GM20431 (cell line): ENCODE measurements at regions not wholly inside any gene's neighbourhood (a gene's known extent, or its start where the extent isn't known, plus 50 kb on each side); places are given as distances from the start of the nearest gene placed in this dataset.

Experiments used
- in situ Hi-C: fragments of 300-500 bp; cut with MseI, MboI; formaldehyde crosslinking; loops from one replicate; pipeline ENCODE4 v1.15.0; 2020; ENCODE audit warnings: low sequenced_read_pairs; ENCODE audit not compliant: unreplicated experiment

GRCh38 chr16:80489173-80489572 lies 51.6 kb upstream of the DYNLRB2 start:
- in situ Hi-C loops = no loop called here

GRCh38 chr16:80488167-80488566 lies 52.6 kb upstream of the DYNLRB2 start:
- in situ Hi-C loops = no loop called here

- in situ Hi-C loops = no loop called here
Measured at GRCh38 chr16:80480664-80481063, 60.1 kb upstream of the DYNLRB2 start.

- in situ Hi-C loops = no loop called here
Measured at GRCh38 chr16:80477838-80478237, 63.0 kb upstream of the DYNLRB2 start.

- in situ Hi-C loops = no loop called here
Measured at GRCh38 chr16:80468029-80468428, 72.8 kb upstream of the DYNLRB2 start.

GRCh38 chr16:80466024-80466987 lies 74.5 kb upstream of the DYNLRB2 start:
- in situ Hi-C loops = no loop called here

- in situ Hi-C loops = no loop called here
Measured at GRCh38 chr16:80463751-80464495, 76.9 kb upstream of the DYNLRB2 start.

- in situ Hi-C loops = no loop called here
Measured at GRCh38 chr16:80463326-80463725, 77.5 kb upstream of the DYNLRB2 start.

GRCh38 chr16:80462917-80463316 lies 77.9 kb upstream of the DYNLRB2 start:
- in situ Hi-C loops = no loop called here

GRCh38 chr16:80460988-80461387 lies 79.8 kb upstream of the DYNLRB2 start:
- in situ Hi-C loops = no loop called here

GRCh38 chr16:80459966-80460365 lies 80.8 kb upstream of the DYNLRB2 start:
- in situ Hi-C loops = no loop called here

GRCh38 chr16:80459331-80459777 lies 81.4 kb upstream of the DYNLRB2 start:
- in situ Hi-C loops = no loop called here

- in situ Hi-C loops = no loop called here
Measured at GRCh38 chr16:80457871-80458270, 82.9 kb upstream of the DYNLRB2 start.

GRCh38 chr16:80454802-80455201 lies 86.0 kb upstream of the DYNLRB2 start:
- in situ Hi-C loops = no loop called here

GRCh38 chr16:80449392-80449791 lies 91.4 kb upstream of the DYNLRB2 start:
- in situ Hi-C loops = no loop called here

- in situ Hi-C loops = no loop called here
Measured at GRCh38 chr16:80447241-80447640, 93.6 kb upstream of the DYNLRB2 start.

GRCh38 chr16:80442779-80443178 lies 98.0 kb upstream of the DYNLRB2 start:
- in situ Hi-C loops = no loop called here

GRCh38 chr16:80441935-80442334 lies 98.9 kb upstream of the DYNLRB2 start:
- in situ Hi-C loops = no loop called here

- in situ Hi-C loops = no loop called here
Measured at GRCh38 chr16:80440667-80441066, 100.1 kb upstream of the DYNLRB2 start.

- in situ Hi-C loops = no loop called here
Measured at GRCh38 chr16:80437707-80438106, 103.1 kb upstream of the DYNLRB2 start.

- in situ Hi-C loops = no loop called here
Measured at GRCh38 chr16:80436510-80436909, 104.3 kb upstream of the DYNLRB2 start.
